ENCODE measurements at regions not wholly inside any gene's neighbourhood (a gene's known extent, or its start where the extent isn't known, plus 50 kb on each side); places are given as distances from the start of the nearest gene placed in this dataset.

DNA sequence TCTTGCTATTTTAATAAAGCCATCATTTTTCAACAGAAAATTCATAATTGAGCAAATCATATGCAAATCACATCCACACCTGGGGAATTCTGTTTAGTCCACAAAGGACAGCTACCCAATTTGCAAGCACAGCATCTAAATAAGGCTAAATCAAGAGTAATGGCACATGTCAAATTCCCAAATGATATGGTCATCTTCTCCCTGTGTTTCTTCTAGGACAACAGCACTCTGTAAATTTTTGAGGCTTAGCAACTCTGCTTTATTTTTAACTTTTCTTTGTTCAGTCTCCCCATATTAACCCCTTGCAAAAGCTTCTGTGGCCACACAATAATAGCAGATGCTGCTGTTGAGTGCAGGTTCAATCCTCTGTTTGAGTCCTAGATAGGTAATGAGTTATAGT is 155.6 kb upstream of the DAAM1 start:
- H3K27ac Mint-ChIP-seq, result no peak overlapping the region
- H3K27me3 Mint-ChIP-seq (ENCODE audit: low read depth), result no peaks in the 10 kb centered on the region
- ATAC-seq (no peak), DNase-seq (ENCODE audit: low spot score) (no peak)
- TF ChIP-seq, protein P1, sequence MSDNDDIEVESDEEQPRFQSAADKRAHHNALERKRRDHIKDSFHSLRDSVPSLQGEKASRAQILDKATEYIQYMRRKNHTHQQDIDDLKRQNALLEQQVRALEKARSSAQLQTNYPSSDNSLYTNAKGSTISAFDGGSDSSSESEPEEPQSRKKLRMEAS (CRISPR knock-in tag; IDR thresholded peaks at IDR 0.05), result no peak
- TF ChIP-seq KAT7 (CRISPR knock-in tag; IDR thresholded peaks at IDR 0.05; ENCODE audit: borderline replicate concordance), result no peak
- TF ChIP-seq, protein P2, sequence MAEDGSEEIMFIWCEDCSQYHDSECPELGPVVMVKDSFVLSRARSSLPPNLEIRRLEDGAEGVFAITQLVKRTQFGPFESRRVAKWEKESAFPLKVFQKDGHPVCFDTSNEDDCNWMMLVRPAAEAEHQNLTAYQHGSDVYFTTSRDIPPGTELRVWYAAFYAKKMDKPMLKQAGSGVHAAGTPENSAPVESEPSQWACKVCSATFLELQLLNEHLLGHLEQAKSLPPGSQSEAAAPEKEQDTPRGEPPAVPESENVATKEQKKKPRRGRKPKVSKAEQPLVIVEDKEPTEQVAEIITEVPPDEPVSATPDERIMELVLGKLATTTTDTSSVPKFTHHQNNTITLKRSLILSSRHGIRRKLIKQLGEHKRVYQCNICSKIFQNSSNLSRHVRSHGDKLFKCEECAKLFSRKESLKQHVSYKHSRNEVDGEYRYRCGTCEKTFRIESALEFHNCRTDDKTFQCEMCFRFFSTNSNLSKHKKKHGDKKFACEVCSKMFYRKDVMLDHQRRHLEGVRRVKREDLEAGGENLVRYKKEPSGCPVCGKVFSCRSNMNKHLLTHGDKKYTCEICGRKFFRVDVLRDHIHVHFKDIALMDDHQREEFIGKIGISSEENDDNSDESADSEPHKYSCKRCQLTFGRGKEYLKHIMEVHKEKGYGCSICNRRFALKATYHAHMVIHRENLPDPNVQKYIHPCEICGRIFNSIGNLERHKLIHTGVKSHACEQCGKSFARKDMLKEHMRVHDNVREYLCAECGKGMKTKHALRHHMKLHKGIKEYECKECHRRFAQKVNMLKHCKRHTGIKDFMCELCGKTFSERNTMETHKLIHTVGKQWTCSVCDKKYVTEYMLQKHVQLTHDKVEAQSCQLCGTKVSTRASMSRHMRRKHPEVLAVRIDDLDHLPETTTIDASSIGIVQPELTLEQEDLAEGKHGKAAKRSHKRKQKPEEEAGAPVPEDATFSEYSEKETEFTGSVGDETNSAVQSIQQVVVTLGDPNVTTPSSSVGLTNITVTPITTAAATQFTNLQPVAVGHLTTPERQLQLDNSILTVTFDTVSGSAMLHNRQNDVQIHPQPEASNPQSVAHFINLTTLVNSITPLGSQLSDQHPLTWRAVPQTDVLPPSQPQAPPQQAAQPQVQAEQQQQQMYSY (CRISPR knock-in tag; IDR thresholded peaks at IDR 0.05), result no peak
- TF ChIP-seq NR1H2 (CRISPR knock-in tag; IDR thresholded peaks at IDR 0.05), result no peak
- no peak for TF ChIP-seq MYBL2 (CRISPR knock-in tag; IDR thresholded peaks at IDR 0.05)
- TF ChIP-seq, protein P3, sequence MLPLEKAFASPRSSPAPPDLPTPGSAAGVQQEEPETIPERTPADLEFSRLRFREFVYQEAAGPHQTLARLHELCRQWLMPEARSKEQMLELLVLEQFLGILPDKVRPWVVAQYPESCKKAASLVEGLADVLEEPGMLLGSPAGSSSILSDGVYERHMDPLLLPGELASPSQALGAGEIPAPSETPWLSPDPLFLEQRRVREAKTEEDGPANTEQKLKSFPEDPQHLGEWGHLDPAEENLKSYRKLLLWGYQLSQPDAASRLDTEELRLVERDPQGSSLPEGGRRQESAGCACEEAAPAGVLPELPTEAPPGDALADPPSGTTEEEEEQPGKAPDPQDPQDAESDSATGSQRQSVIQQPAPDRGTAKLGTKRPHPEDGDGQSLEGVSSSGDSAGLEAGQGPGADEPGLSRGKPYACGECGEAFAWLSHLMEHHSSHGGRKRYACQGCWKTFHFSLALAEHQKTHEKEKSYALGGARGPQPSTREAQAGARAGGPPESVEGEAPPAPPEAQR (CRISPR knock-in tag; IDR thresholded peaks at IDR 0.05), result no peak
- no peak for TF ChIP-seq GRHL2 (CRISPR knock-in tag; IDR thresholded peaks at IDR 0.05; ENCODE audit: insufficient replicate concordance, severe bottlenecking)
- no peak for TF ChIP-seq ZNF396 (CRISPR knock-in tag; IDR thresholded peaks at IDR 0.05; ENCODE audit: borderline replicate concordance)
- no peak for TF ChIP-seq ATF2 (CRISPR knock-in tag; IDR thresholded peaks at IDR 0.05; ENCODE audit: borderline replicate concordance, low read depth)
- no peak for TF ChIP-seq SMAD4 (CRISPR knock-in tag; IDR thresholded peaks at IDR 0.05)
- TF ChIP-seq CREM (CRISPR knock-in tag; IDR thresholded peaks at IDR 0.05), result no peak
- TF ChIP-seq ELF4 (CRISPR knock-in tag; IDR thresholded peaks at IDR 0.05; ENCODE audit: low read depth), result no peak
- no peak for TF ChIP-seq MXD4 (CRISPR knock-in tag; IDR thresholded peaks at IDR 0.05; ENCODE audit: borderline replicate concordance)
- TF ChIP-seq, protein P4, sequence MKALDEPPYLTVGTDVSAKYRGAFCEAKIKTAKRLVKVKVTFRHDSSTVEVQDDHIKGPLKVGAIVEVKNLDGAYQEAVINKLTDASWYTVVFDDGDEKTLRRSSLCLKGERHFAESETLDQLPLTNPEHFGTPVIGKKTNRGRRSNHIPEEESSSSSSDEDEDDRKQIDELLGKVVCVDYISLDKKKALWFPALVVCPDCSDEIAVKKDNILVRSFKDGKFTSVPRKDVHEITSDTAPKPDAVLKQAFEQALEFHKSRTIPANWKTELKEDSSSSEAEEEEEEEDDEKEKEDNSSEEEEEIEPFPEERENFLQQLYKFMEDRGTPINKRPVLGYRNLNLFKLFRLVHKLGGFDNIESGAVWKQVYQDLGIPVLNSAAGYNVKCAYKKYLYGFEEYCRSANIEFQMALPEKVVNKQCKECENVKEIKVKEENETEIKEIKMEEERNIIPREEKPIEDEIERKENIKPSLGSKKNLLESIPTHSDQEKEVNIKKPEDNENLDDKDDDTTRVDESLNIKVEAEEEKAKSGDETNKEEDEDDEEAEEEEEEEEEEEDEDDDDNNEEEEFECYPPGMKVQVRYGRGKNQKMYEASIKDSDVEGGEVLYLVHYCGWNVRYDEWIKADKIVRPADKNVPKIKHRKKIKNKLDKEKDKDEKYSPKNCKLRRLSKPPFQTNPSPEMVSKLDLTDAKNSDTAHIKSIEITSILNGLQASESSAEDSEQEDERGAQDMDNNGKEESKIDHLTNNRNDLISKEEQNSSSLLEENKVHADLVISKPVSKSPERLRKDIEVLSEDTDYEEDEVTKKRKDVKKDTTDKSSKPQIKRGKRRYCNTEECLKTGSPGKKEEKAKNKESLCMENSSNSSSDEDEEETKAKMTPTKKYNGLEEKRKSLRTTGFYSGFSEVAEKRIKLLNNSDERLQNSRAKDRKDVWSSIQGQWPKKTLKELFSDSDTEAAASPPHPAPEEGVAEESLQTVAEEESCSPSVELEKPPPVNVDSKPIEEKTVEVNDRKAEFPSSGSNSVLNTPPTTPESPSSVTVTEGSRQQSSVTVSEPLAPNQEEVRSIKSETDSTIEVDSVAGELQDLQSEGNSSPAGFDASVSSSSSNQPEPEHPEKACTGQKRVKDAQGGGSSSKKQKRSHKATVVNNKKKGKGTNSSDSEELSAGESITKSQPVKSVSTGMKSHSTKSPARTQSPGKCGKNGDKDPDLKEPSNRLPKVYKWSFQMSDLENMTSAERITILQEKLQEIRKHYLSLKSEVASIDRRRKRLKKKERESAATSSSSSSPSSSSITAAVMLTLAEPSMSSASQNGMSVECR (CRISPR knock-in tag; IDR thresholded peaks at IDR 0.05; ENCODE audit: borderline replicate concordance), result no peak
- no peak for TF ChIP-seq ESRRA (CRISPR knock-in tag; IDR thresholded peaks at IDR 0.05; ENCODE audit: borderline replicate concordance)
- TF ChIP-seq, protein P5, sequence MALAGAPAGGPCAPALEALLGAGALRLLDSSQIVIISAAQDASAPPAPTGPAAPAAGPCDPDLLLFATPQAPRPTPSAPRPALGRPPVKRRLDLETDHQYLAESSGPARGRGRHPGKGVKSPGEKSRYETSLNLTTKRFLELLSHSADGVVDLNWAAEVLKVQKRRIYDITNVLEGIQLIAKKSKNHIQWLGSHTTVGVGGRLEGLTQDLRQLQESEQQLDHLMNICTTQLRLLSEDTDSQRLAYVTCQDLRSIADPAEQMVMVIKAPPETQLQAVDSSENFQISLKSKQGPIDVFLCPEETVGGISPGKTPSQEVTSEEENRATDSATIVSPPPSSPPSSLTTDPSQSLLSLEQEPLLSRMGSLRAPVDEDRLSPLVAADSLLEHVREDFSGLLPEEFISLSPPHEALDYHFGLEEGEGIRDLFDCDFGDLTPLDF (CRISPR knock-in tag; IDR thresholded peaks at IDR 0.05), result no peak
- no peak for TF ChIP-seq FOXP1 (CRISPR knock-in tag; IDR thresholded peaks at IDR 0.05; ENCODE audit: borderline replicate concordance)
- TF ChIP-seq, protein P6, sequence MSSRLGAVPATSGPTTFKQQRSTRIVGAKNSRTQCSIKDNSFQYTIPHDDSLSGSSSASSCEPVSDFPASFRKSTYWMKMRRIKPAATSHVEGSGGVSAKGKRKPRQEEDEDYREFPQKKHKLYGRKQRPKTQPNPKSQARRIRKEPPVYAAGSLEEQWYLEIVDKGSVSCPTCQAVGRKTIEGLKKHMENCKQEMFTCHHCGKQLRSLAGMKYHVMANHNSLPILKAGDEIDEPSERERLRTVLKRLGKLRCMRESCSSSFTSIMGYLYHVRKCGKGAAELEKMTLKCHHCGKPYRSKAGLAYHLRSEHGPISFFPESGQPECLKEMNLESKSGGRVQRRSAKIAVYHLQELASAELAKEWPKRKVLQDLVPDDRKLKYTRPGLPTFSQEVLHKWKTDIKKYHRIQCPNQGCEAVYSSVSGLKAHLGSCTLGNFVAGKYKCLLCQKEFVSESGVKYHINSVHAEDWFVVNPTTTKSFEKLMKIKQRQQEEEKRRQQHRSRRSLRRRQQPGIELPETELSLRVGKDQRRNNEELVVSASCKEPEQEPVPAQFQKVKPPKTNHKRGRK (CRISPR knock-in tag; IDR thresholded peaks at IDR 0.05; ENCODE audit: borderline replicate concordance), result no peak
- TF ChIP-seq ZNF425 (CRISPR knock-in tag; conservative IDR thresholded peaks at IDR 0.05), result no peak
- ChIA-PET POLR2A (no interaction called here), CTCF (interaction anchor here (1.3 kb wide), 1 partner anchor 394 kb away, joined by 3 read pairs; no protein-coding TSS in a partner anchor)
- H3K4me1 Mint-ChIP-seq, result peaks cover 19% of the 10 kb centered on the region
- H3K36me3 Mint-ChIP-seq, result peaks cover 4% of the 10 kb centered on the region
- H3K4me3 Mint-ChIP-seq, result no peak overlapping the region
- H3K9me3 Mint-ChIP-seq, result peaks cover 22% of the 10 kb centered on the region
